22Rv1 (cell line): ENCODE measurements at regions not wholly inside any gene's neighbourhood (a gene's known extent, or its start where the extent isn't known, plus 50 kb on each side); places are given as distances from the start of the nearest gene placed in this dataset.

Source experiments
- H3K27ac ChIP-seq: fragments of 450-650 bp; 2 replicates; pipeline ENCODE4 v1.5.1; 2017
- ZFX ChIP-seq: fragments of 450-650 bp; IDR thresholded peaks from 2 replicates; pipeline ENCODE4 v1.6.1; 2017; ENCODE audit warnings: antibody characterized with exemption, borderline replicate concordance
- TF ChIP-seq, protein P1 (sequence below): fragments of 450-650 bp; IDR thresholded peaks from 2 replicates; pipeline ENCODE4 v1.5.1; 2017; ENCODE audit warnings: mild to moderate bottlenecking

DNA sequence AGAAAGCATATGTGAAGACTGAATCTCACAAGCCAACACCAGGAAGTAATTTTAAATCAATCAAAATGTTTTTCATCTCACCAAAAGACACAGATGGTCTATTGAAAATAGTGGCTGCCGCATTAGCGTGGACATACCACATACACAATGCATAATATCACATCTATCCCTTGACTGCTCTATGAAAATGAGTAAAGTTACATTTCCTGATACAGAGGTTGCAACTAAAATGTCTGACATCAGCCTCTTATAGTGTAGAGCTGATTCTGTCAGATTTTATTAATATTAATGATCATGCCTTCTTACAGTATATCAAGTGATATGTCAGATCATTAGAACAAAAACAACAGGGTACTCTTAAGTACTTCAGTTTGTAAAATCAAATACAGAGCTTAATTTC lies 339.8 kb upstream of the EPHA7 start:
- H3K27ac ChIP-seq = no peak overlapping the region
- TF ChIP-seq, protein P1, sequence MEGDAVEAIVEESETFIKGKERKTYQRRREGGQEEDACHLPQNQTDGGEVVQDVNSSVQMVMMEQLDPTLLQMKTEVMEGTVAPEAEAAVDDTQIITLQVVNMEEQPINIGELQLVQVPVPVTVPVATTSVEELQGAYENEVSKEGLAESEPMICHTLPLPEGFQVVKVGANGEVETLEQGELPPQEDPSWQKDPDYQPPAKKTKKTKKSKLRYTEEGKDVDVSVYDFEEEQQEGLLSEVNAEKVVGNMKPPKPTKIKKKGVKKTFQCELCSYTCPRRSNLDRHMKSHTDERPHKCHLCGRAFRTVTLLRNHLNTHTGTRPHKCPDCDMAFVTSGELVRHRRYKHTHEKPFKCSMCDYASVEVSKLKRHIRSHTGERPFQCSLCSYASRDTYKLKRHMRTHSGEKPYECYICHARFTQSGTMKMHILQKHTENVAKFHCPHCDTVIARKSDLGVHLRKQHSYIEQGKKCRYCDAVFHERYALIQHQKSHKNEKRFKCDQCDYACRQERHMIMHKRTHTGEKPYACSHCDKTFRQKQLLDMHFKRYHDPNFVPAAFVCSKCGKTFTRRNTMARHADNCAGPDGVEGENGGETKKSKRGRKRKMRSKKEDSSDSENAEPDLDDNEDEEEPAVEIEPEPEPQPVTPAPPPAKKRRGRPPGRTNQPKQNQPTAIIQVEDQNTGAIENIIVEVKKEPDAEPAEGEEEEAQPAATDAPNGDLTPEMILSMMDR = no peak
- no peak for TF ChIP-seq ZFX

DNA sequence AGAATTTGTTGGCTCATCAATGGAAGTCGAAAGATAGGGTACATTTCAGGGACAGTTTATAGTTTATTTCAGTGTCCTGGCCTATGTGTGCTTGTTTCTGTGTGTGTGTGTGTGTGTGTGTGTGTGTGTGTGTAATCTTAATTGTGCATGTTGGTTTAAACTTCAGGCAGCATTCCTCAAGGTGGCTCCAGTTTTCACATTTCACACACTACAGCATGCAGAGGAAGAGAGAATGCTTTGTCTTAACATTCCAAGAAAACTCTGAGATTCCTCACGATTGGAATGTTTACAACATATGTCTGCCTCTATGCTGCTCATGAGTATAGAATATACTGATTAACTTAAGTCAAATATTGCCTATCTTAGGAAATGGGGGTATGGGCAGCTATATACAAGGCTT lies 332.6 kb upstream of the EPHA7 start:
- H3K27ac ChIP-seq = no peak overlapping the region
- TF ChIP-seq ZFX = no peak
- TF ChIP-seq, protein P1 = no peak

DNA sequence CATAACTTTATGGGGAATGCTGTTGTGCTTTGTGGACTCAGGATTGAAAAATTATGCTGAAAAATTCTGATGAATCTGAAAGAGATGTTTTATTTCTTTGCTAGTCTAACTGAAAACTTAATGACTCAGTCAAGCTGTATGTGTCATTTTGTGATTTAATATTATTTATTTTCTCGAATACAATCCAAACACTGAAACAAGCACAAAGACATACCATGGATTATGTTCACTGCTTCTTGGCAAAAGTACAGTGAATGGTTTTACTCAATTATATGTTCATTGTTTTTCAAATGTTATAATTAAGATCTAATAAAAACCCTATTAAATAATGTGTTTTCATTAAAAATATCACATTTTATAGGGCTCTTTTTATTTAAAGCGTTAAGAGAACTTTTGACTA lies 330.6 kb upstream of the EPHA7 start:
- H3K27ac ChIP-seq = no peak overlapping the region
- no peak for TF ChIP-seq ZFX
- TF ChIP-seq, protein P1 = no peak

DNA sequence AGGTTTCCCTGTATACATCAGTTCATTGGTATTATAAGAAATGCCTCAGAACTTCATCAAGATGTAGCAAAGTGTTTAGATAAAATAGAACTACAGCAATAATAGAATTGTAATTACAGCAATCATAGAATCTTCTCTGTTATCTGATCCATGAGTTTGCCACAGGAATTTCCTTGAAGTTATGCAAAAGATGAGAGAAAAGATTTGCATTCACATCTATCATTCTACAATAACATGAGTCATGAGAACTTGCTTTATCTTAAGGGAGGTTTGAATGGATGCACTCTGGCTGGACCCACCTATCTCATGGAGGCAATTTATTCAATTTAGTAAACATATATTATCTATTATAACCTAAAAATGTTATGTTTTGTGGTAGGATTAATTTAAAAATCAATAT lies 329.8 kb upstream of the EPHA7 start:
- TF ChIP-seq ZFX = no peak
- TF ChIP-seq, protein P1 = no peak
- H3K27ac ChIP-seq = no peak overlapping the region

DNA sequence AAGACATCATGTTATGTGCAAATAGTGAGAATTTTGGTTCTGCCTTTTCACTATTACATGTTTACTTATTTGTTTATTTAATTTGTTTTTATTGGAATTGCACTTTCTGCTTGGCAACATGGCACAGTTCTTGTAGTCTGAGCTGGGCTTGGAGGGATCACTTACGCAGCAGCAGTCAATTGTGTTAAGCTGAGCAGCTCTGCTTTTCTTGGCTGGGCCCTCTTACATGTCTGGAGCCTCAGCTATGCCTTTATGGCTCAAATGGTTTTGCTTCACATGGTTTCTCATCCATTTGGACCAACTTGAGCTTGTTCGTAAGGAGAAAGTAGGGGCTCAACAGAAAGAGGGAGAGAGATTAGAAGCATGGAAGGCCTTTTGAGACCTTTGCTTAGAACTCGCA lies 327.5 kb upstream of the EPHA7 start:
- TF ChIP-seq ZFX = no peak
- TF ChIP-seq, protein P1 = no peak
- H3K27ac ChIP-seq = no peak overlapping the region

DNA sequence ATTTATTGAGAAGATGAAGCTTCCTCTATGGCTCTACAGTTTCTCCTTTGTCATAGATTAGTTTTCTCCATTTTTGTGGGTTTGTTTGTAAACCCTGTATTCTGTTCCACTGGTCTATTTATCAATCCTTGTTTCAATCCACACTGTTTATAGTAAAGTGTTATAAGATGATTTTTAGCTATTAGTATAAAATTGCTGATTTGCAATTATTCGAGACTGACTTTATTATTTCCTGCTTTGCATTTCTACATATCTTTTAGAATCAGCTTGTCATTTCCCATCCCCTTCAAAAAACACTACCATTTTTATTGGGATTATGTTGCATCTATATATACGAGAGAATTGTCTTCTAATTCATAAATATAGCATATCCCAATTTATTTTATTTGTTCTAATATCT lies 325.9 kb upstream of the EPHA7 start:
- TF ChIP-seq, protein P1 = no peak
- no peak for TF ChIP-seq ZFX
- no peak overlapping the region for H3K27ac ChIP-seq

DNA sequence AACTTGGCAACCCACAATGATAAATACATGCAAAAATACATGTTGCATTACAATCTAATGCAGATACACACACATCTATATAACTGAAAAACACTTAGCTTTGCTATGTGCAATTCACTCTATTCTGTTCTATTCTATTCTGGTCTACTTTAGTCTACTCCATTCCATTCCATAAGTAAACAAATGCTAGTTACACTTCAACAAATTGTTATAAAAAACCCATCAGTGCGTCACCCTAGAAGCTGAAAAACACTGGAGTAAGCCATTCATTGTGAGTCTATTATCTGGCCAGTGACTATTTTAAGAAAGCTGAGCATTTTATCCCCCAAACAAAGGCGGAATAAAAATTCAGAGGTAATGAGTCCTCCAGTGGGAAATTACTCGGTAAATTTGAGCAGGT lies 315.7 kb upstream of the EPHA7 start:
- H3K27ac ChIP-seq = no peak overlapping the region
- TF ChIP-seq ZFX = no peak
- TF ChIP-seq, protein P1 = no peak
